ENCODE measurements at regions not wholly inside any gene's neighbourhood (a gene's known extent, or its start where the extent isn't known, plus 50 kb on each side); places are given as distances from the start of the nearest gene placed in this dataset.

GRCh38 chr5:89279391-89280036, 396.5 kb upstream of the MEF2C start:
- DNase-seq (ENCODE audit: low read depth, low spot score), result no peak

- DNase-seq (ENCODE audit: low read depth, low spot score), result no peak
Measured at GRCh38 chr5:89277816-89278215, 394.8 kb upstream of the MEF2C start.

GRCh38 chr5:89276566-89277305, 393.8 kb upstream of the MEF2C start:
- DNase-seq (ENCODE audit: low read depth, low spot score), result no peak

- no peak for DNase-seq (ENCODE audit: low read depth, low spot score)
Measured at GRCh38 chr5:89275066-89275855, 392.3 kb upstream of the MEF2C start.

- DNase-seq (ENCODE audit: low read depth, low spot score), result no peak
Measured at GRCh38 chr5:89273289-89273688, 390.3 kb upstream of the MEF2C start.

- DNase-seq (ENCODE audit: low read depth, low spot score), result no peak
Measured at GRCh38 chr5:89270901-89271300, 387.9 kb upstream of the MEF2C start.

GRCh38 chr5:89269721-89270120, 386.7 kb upstream of the MEF2C start:
- DNase-seq (ENCODE audit: low read depth, low spot score), result no peak

GRCh38 chr5:89268460-89268859, 385.5 kb upstream of the MEF2C start:
- DNase-seq (ENCODE audit: low read depth, low spot score), result no peak

- no peak for DNase-seq (ENCODE audit: low read depth, low spot score)
Measured at GRCh38 chr5:89267788-89268187, 384.8 kb upstream of the MEF2C start.

GRCh38 chr5:89265511-89266179, 382.7 kb upstream of the MEF2C start:
- DNase-seq (ENCODE audit: low read depth, low spot score), result no peak

- DNase-seq (ENCODE audit: low read depth, low spot score), result no peak
Measured at GRCh38 chr5:89263846-89264245, 380.9 kb upstream of the MEF2C start.

GRCh38 chr5:89262030-89262429, 379.0 kb upstream of the MEF2C start:
- no peak for DNase-seq (ENCODE audit: low read depth, low spot score)

- DNase-seq (ENCODE audit: low read depth, low spot score), result no peak
Measured at GRCh38 chr5:89260254-89260653, 377.3 kb upstream of the MEF2C start.

GRCh38 chr5:89255845-89256463, 373.0 kb upstream of the MEF2C start:
- no peak for DNase-seq (ENCODE audit: low read depth, low spot score)

GRCh38 chr5:89253666-89254352, 370.8 kb upstream of the MEF2C start:
- DNase-seq (ENCODE audit: low read depth, low spot score), result no peak

GRCh38 chr5:89246864-89247263, 363.9 kb upstream of the MEF2C start:
- no peak for DNase-seq (ENCODE audit: low read depth, low spot score)

- DNase-seq (ENCODE audit: low read depth, low spot score), result no peak
Measured at GRCh38 chr5:89246252-89246651, 363.3 kb upstream of the MEF2C start.

GRCh38 chr5:89243611-89244010, 360.6 kb upstream of the MEF2C start:
- DNase-seq (ENCODE audit: low read depth, low spot score), result no peak

GRCh38 chr5:89241186-89241585, 358.2 kb upstream of the MEF2C start:
- DNase-seq (ENCODE audit: low read depth, low spot score), result no peak

- no peak for DNase-seq (ENCODE audit: low read depth, low spot score)
Measured at GRCh38 chr5:89236900-89237299, 353.9 kb upstream of the MEF2C start.

- DNase-seq (ENCODE audit: low read depth, low spot score), result no peak
Measured at GRCh38 chr5:89233462-89233861, 350.5 kb upstream of the MEF2C start.

All from pulmonary artery endothelial cell (primary cell).